Spleen (tissue), 11 donors: ENCODE measurements at regions not wholly inside any gene's neighbourhood (a gene's known extent, or its start where the extent isn't known, plus 50 kb on each side); places are given as distances from the start of the nearest gene placed in this dataset.

Experiments
- DNase-seq: peaks from one replicate; pipeline ENCODE4 v3.0.0-alpha.2; 2020
- H3K27ac ChIP-seq, 8 donors: fragments of 200-600 bp; sonication (generic) in 7 of 8; 1 replicate in 4 of 8; 2 replicates in 4 of 8; pipeline versions ENCODE4 v1.5.0 to v1.8.0; 2016 to 2021; ENCODE audit warnings: inconsistent platforms in 4 of 8, mild to moderate bottlenecking in 4 of 8, moderate library complexity in 1 of 8
- H3K27me3 ChIP-seq, 7 donors: fragments of 200-600 bp; sonication (generic) in 6 of 7; replicated peaks in 1 of 7; 1 replicate in 4 of 7; 2 replicates in 3 of 7; pipeline versions ENCODE4 v1.5.0 to v1.8.0; 2016 to 2021; ENCODE audit warnings: inconsistent platforms in 3 of 7, mild to moderate bottlenecking in 1 of 7
- H3K36me3 ChIP-seq, 6 donors: fragments of 200-600 bp; sonication (generic) in 5 of 6; 1 replicate in 4 of 6; 2 replicates in 2 of 6; pipeline versions ENCODE4 v1.5.0 to v1.8.0; 2016 to 2021; ENCODE audit warnings: inconsistent platforms in 2 of 6
- H3K4me1 ChIP-seq, 6 donors: fragments of 200-600 bp; sonication (generic) in 5 of 6; 1 replicate in 3 of 6; 2 replicates in 3 of 6; pipeline versions ENCODE4 v1.5.0 to v1.8.0; 2016 to 2021; ENCODE audit warnings: inconsistent platforms in 3 of 6
- H3K4me3 ChIP-seq, 8 donors: fragments of 200-600 bp; sonication (generic) in 7 of 8; 1 replicate in 4 of 8; 2 replicates in 4 of 8; pipeline versions ENCODE4 v1.5.0 to v1.8.0; 2016 to 2021; ENCODE audit warnings: inconsistent platforms in 4 of 8, mild to moderate bottlenecking in 4 of 8, moderate library complexity in 2 of 8
- H3K9me3 ChIP-seq, 8 donors: fragments of 200-600 bp; sonication (generic) in 7 of 8; 1 replicate in 4 of 8; 2 replicates in 4 of 8; pipeline versions ENCODE4 v1.5.0 to v1.8.0; 2016 to 2021; ENCODE audit warnings: inconsistent platforms in 4 of 8
- POLR2A ChIP-seq, 3 donors: fragments of 450-650 bp; IDR thresholded peaks; one replicate each; pipeline ENCODE4 v1.5.1; 2017; ENCODE audit warnings: antibody characterized with exemption in 3 of 3, mild to moderate bottlenecking in 1 of 3
- POLR2AphosphoS5 ChIP-seq, 3 donors: sonication (generic); formaldehyde crosslinking; IDR thresholded peaks; one replicate each; pipeline ENCODE4 v1.5.1; 2017; ENCODE audit warnings: antibody characterized with exemption in 3 of 3
- WGBS, 5 donors: extraction: QIAGEN DNeasy Blood & Tissue Kit in 3 of 5; methylation state at CpG; one replicate each; pipeline versions ENCODE4 v1.1.5 to v1.1.7; 2013 to 2018; 5-methylcytosine and 5-hydroxymethylcytosine counted together
- intact Hi-C: fragments of 100-400 bp; cut with DNase I; formaldehyde crosslinking; loops from one replicate; pipeline ENCODE4 v1.15.0; 2023; ENCODE audit warnings: low total_unique reads
- TF ChIP-seq, protein P1 (sequence below), 11 experiments: fragments of 200-600 bp in 7 of 11; fragments of 450-650 bp in 4 of 11; sonication (generic) in 4 of 11; IDR thresholded peaks in 8 of 11; conservative IDR thresholded peaks in 3 of 11; 1 replicate in 7 of 11; 2 replicates in 4 of 11; pipeline versions ENCODE4 v1.4.0 to v1.8.0; 2016 to 2021; ENCODE audit warnings: antibody characterized with exemption in 11 of 11, inconsistent platforms in 4 of 11, mild to moderate bottlenecking in 1 of 11
- donor health status: healthy with polysubstance abuse.
- donor health status: DM: no; HTN: no; CAD: no; lungs with moderate emphysema.
- donor health status: DM: no; HTN: no; CAD: no.
- donor health status: Bipolar disorder and iron deficiency.
- donor health status: healthy.
- donor health status: DM: no; HTN: no; CAD: no.
- donor health status: DM: yes; HTN: yes; CAD: no.

DNA sequence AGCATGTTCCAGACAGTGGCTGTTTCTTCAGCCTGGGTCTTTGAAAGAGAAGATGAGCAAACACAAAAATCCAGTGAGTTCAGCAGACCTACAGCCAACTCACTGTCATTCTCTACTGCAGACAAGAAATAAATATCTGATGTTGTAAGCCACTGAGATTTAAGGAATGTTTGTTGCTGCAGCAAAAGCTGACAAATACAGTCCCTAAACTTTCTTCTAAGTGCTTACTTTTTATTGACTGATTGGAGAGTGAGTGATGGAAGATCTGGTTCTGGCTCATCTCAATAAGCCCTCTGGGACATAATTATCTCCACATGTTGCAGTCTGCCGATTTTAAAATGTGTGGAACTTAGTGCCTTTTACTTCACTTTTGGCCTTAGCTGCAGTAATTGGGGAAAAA lies 69.9 kb upstream of the LMNB1 start:
- no peaks in the 10 kb centered on the region for H3K27me3 ChIP-seq
- intact Hi-C loops = no loop called here
- no peak overlapping the region for H3K4me3 ChIP-seq
- no peaks in the 10 kb centered on the region for H3K4me1 ChIP-seq
- WGBS, 5 donors = 90 to 100% (median 93%) methylated on average over 1 of the region's 1 CpG
- TF ChIP-seq, protein P1, sequence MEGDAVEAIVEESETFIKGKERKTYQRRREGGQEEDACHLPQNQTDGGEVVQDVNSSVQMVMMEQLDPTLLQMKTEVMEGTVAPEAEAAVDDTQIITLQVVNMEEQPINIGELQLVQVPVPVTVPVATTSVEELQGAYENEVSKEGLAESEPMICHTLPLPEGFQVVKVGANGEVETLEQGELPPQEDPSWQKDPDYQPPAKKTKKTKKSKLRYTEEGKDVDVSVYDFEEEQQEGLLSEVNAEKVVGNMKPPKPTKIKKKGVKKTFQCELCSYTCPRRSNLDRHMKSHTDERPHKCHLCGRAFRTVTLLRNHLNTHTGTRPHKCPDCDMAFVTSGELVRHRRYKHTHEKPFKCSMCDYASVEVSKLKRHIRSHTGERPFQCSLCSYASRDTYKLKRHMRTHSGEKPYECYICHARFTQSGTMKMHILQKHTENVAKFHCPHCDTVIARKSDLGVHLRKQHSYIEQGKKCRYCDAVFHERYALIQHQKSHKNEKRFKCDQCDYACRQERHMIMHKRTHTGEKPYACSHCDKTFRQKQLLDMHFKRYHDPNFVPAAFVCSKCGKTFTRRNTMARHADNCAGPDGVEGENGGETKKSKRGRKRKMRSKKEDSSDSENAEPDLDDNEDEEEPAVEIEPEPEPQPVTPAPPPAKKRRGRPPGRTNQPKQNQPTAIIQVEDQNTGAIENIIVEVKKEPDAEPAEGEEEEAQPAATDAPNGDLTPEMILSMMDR (IDR thresholded peaks at IDR 0.05 in 8 of 11, conservative IDR thresholded peaks at IDR 0.05 in 3 of 11) = no peak
- TF ChIP-seq POLR2AphosphoS5 (IDR thresholded peaks at IDR 0.05) (no peak), POLR2A (IDR thresholded peaks at IDR 0.05) (no peak)
- H3K27ac ChIP-seq = no peak overlapping the region
- no peak for DNase-seq
- H3K9me3 ChIP-seq = no peaks in the 10 kb centered on the region
- H3K36me3 ChIP-seq = no peaks in the 10 kb centered on the region

DNA sequence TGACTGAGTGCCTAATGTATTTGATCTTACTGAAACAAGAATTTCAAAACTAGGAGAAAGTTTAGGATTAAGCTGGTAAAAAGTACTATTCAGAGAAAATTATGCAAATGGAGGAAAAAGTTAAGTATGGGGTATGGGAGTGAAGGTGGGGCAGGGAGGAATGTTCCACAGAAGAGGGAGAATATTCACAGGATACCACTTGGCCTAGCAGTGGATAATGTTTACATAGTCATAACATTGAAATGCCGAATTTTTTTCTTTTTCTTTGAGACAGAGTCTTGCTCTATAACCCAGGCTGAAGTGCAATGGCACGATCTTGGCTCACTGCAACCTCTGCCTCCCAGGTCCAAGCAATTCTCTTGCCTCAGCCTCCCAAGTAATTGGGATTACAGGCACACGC lies 61.2 kb upstream of the LMNB1 start:
- no peaks in the 10 kb centered on the region for H3K4me1 ChIP-seq
- H3K27me3 ChIP-seq = no peaks in the 10 kb centered on the region
- TF ChIP-seq, protein P1 (IDR thresholded peaks at IDR 0.05 in 8 of 11, conservative IDR thresholded peaks at IDR 0.05 in 3 of 11) = no peak
- TF ChIP-seq POLR2A (IDR thresholded peaks at IDR 0.05) = no peak
- no peak for TF ChIP-seq POLR2AphosphoS5 (IDR thresholded peaks at IDR 0.05)
- no peaks in the 10 kb centered on the region for H3K9me3 ChIP-seq
- intact Hi-C loops = no loop called here
- no peak overlapping the region for H3K27ac ChIP-seq
- no peak for DNase-seq
- no peak overlapping the region for H3K4me3 ChIP-seq
- H3K36me3 ChIP-seq = no peaks in the 10 kb centered on the region
- 76 to 91% (median 84%) methylated on average over 3 of the region's 3 CpGs for WGBS, 5 donors

GRCh38 chr5:126716861-126717260 lies 60.1 kb upstream of the LMNB1 start:
- WGBS, 5 donors = 82 to 92% (median 82%) methylated on average over 10 of the region's 10 CpGs
- H3K4me1 ChIP-seq = no peaks in the 10 kb centered on the region
- TF ChIP-seq POLR2A (IDR thresholded peaks at IDR 0.05) (no peak), POLR2AphosphoS5 (IDR thresholded peaks at IDR 0.05) (no peak)
- TF ChIP-seq, protein P1 (IDR thresholded peaks at IDR 0.05 in 8 of 11, conservative IDR thresholded peaks at IDR 0.05 in 3 of 11) = no peak
- no peaks in the 10 kb centered on the region for H3K36me3 ChIP-seq
- DNase-seq = no peak
- intact Hi-C loops = no loop called here
- no peak overlapping the region for H3K27ac ChIP-seq
- H3K4me3 ChIP-seq = no peak overlapping the region
- H3K9me3 ChIP-seq = no peaks in the 10 kb centered on the region
- no peaks in the 10 kb centered on the region for H3K27me3 ChIP-seq

DNA sequence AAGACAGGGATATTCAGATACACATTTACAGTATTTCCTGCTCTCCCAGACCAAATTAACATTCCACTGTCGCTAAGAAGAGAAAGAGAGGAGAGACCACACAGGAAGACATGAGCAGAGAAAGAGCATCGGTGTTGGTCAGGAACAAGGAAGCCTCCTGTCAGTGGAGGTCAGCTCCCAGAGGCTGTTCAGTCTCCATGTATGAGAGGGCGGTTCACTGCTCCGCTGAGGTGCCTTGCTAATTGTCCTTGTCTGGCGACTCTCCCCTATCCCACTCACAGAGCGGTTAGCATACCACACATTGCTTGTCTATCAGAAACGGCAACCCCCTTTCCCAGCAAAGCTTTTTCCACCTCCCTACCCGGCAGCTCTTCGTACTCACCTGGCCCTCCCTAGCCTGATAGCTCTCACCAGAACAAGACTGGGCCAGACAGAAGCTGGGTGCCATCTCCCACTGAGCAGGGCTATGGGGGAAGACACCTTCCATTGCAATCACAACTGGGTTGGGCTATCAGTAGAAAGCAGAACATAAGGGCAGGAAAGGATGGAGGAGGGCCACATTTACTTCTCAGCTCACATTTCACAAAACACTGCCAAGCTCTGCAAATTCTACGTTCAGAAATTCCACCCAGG lies 58.6 kb upstream of the LMNB1 start:
- WGBS, 5 donors = 54 to 68% (median 63%) methylated on average over 10 of the region's 10 CpGs
- H3K9me3 ChIP-seq = no peaks in the 10 kb centered on the region
- DNase-seq = no peak
- no peaks in the 10 kb centered on the region for H3K36me3 ChIP-seq
- intact Hi-C loops = no loop called here
- no peak overlapping the region for H3K4me3 ChIP-seq
- no peak overlapping the region for H3K27ac ChIP-seq
- TF ChIP-seq POLR2A (IDR thresholded peaks at IDR 0.05) (no peak), POLR2AphosphoS5 (IDR thresholded peaks at IDR 0.05) (no peak)
- TF ChIP-seq, protein P1 (IDR thresholded peaks at IDR 0.05 in 8 of 11, conservative IDR thresholded peaks at IDR 0.05 in 3 of 11) = no peak
- no peaks in the 10 kb centered on the region for H3K27me3 ChIP-seq
- no peaks in the 10 kb centered on the region for H3K4me1 ChIP-seq
